GM23338 (cell line): ENCODE measurements at regions not wholly inside any gene's neighbourhood (a gene's known extent, or its start where the extent isn't known, plus 50 kb on each side); places are given as distances from the start of the nearest gene placed in this dataset.

Source experiments
- CREB1 ChIP-seq: fragments of 250-450 bp; sonication (Bioruptor Pico); IDR thresholded peaks from 2 replicates; pipeline ENCODE4 v1.5.0; 2020; ENCODE audit warnings: low read depth, mild to moderate bottlenecking, moderate library complexity
- EZH2 ChIP-seq: fragments of 200-600 bp; sonication (generic); IDR thresholded peaks from one replicate; pipeline ENCODE4 v1.8.0; 2017; ENCODE audit warnings: antibody characterized with exemption, mild to moderate bottlenecking, low read depth; ENCODE audit not compliant: unreplicated experiment
- EZH2phosphoT487 ChIP-seq: fragments of 200-600 bp; sonication (generic); IDR thresholded peaks from one replicate; pipeline ENCODE4 v1.8.1; 2018; ENCODE audit warnings: antibody characterized with exemption; ENCODE audit not compliant: unreplicated experiment
- JUNB ChIP-seq: IDR thresholded peaks from one replicate; pipeline ENCODE4 v1.6.1; 2016; ENCODE audit warnings: antibody characterized with exemption; ENCODE audit not compliant: unreplicated experiment
- NANOG ChIP-seq: IDR thresholded peaks from 2 replicates; pipeline ENCODE4 v1.6.1; 2016; ENCODE audit warnings: antibody characterized with exemption, borderline replicate concordance
- POLR2AphosphoS5 ChIP-seq: IDR thresholded peaks from 2 replicates; pipeline ENCODE4 v1.6.1; 2016; ENCODE audit warnings: antibody characterized with exemption, low read depth
- STAT1 ChIP-seq: IDR thresholded peaks from one replicate; pipeline ENCODE4 v1.6.1; 2016; ENCODE audit warnings: antibody characterized with exemption; ENCODE audit not compliant: unreplicated experiment
- ZNF114 ChIP-seq: fragments of 250-450 bp; sonication (Bioruptor Pico); IDR thresholded peaks from 2 replicates; pipeline ENCODE4 v1.5.0; 2020; ENCODE audit warnings: mild to moderate bottlenecking, moderate library complexity
- ZNF331 ChIP-seq: fragments of 250-450 bp; sonication (Bioruptor Pico); IDR thresholded peaks from 2 replicates; pipeline ENCODE4 v1.5.0; 2020; ENCODE audit warnings: low read depth, mild to moderate bottlenecking, moderate library complexity
- TF ChIP-seq, protein P1 (sequence below), 2 experiments: fragments of 200-600 bp in 1 of 2; sonication (generic) in 1 of 2; conservative IDR thresholded peaks; 2 replicates each; pipeline versions ENCODE4 v1.5.1 to v1.6.1; 2016 to 2017; ENCODE audit warnings: antibody characterized with exemption in 2 of 2, low read depth in 2 of 2, mild to moderate bottlenecking in 2 of 2, moderate library complexity in 1 of 2
- TF ChIP-seq, protein P2 (sequence below): IDR thresholded peaks from one replicate; pipeline ENCODE4 v1.6.1; 2018; ENCODE audit warnings: antibody characterized with exemption; ENCODE audit not compliant: unreplicated experiment
- TF ChIP-seq, protein P3 (sequence below): IDR thresholded peaks from 2 replicates; pipeline ENCODE4 v1.6.1; 2016; ENCODE audit warnings: antibody characterized with exemption
- TF ChIP-seq, protein P4 (sequence below): fragments of 250-450 bp; sonication (Bioruptor Pico); IDR thresholded peaks from 2 replicates; pipeline ENCODE4 v1.5.0; 2020; ENCODE audit warnings: mild to moderate bottlenecking, moderate library complexity

DNA sequence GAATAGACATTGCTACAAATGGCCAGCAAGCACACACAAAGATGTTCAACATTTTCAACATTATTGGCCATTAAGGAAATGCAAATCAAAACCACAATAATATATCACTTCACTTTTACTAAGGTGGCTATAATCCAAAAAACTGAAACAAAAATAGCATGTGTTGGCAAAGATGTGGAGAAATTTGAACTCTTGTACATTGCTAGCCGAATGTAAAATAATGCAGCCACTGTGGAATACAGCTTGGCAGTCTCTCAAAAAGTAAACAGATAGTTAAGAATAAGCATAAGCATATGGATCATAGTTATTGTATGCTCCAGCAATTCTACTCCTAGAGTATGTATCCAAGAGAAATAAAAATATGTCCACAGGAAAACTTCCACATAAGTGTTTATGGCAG is 192.5 kb downstream of the EN1 start:
- TF ChIP-seq, protein P1, sequence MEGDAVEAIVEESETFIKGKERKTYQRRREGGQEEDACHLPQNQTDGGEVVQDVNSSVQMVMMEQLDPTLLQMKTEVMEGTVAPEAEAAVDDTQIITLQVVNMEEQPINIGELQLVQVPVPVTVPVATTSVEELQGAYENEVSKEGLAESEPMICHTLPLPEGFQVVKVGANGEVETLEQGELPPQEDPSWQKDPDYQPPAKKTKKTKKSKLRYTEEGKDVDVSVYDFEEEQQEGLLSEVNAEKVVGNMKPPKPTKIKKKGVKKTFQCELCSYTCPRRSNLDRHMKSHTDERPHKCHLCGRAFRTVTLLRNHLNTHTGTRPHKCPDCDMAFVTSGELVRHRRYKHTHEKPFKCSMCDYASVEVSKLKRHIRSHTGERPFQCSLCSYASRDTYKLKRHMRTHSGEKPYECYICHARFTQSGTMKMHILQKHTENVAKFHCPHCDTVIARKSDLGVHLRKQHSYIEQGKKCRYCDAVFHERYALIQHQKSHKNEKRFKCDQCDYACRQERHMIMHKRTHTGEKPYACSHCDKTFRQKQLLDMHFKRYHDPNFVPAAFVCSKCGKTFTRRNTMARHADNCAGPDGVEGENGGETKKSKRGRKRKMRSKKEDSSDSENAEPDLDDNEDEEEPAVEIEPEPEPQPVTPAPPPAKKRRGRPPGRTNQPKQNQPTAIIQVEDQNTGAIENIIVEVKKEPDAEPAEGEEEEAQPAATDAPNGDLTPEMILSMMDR (conservative IDR thresholded peaks at IDR 0.05; ENCODE audit: low read depth in 2 of 2), result no peak
- TF ChIP-seq POLR2AphosphoS5 (no peak), EZH2phosphoT487 (no peak), EZH2 (no peak), JUNB (no peak), CREB1 (no peak), ZNF114 (CRISPR knock-in tag) (no peak), ZNF331 (CRISPR knock-in tag) (no peak), STAT1 (no peak), NANOG (no peak)
- TF ChIP-seq, protein P2, sequence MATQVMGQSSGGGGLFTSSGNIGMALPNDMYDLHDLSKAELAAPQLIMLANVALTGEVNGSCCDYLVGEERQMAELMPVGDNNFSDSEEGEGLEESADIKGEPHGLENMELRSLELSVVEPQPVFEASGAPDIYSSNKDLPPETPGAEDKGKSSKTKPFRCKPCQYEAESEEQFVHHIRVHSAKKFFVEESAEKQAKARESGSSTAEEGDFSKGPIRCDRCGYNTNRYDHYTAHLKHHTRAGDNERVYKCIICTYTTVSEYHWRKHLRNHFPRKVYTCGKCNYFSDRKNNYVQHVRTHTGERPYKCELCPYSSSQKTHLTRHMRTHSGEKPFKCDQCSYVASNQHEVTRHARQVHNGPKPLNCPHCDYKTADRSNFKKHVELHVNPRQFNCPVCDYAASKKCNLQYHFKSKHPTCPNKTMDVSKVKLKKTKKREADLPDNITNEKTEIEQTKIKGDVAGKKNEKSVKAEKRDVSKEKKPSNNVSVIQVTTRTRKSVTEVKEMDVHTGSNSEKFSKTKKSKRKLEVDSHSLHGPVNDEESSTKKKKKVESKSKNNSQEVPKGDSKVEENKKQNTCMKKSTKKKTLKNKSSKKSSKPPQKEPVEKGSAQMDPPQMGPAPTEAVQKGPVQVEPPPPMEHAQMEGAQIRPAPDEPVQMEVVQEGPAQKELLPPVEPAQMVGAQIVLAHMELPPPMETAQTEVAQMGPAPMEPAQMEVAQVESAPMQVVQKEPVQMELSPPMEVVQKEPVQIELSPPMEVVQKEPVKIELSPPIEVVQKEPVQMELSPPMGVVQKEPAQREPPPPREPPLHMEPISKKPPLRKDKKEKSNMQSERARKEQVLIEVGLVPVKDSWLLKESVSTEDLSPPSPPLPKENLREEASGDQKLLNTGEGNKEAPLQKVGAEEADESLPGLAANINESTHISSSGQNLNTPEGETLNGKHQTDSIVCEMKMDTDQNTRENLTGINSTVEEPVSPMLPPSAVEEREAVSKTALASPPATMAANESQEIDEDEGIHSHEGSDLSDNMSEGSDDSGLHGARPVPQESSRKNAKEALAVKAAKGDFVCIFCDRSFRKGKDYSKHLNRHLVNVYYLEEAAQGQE, result no peak
- TF ChIP-seq, protein P3, sequence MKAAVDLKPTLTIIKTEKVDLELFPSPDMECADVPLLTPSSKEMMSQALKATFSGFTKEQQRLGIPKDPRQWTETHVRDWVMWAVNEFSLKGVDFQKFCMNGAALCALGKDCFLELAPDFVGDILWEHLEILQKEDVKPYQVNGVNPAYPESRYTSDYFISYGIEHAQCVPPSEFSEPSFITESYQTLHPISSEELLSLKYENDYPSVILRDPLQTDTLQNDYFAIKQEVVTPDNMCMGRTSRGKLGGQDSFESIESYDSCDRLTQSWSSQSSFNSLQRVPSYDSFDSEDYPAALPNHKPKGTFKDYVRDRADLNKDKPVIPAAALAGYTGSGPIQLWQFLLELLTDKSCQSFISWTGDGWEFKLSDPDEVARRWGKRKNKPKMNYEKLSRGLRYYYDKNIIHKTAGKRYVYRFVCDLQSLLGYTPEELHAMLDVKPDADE, result no peak
- TF ChIP-seq, protein P4, sequence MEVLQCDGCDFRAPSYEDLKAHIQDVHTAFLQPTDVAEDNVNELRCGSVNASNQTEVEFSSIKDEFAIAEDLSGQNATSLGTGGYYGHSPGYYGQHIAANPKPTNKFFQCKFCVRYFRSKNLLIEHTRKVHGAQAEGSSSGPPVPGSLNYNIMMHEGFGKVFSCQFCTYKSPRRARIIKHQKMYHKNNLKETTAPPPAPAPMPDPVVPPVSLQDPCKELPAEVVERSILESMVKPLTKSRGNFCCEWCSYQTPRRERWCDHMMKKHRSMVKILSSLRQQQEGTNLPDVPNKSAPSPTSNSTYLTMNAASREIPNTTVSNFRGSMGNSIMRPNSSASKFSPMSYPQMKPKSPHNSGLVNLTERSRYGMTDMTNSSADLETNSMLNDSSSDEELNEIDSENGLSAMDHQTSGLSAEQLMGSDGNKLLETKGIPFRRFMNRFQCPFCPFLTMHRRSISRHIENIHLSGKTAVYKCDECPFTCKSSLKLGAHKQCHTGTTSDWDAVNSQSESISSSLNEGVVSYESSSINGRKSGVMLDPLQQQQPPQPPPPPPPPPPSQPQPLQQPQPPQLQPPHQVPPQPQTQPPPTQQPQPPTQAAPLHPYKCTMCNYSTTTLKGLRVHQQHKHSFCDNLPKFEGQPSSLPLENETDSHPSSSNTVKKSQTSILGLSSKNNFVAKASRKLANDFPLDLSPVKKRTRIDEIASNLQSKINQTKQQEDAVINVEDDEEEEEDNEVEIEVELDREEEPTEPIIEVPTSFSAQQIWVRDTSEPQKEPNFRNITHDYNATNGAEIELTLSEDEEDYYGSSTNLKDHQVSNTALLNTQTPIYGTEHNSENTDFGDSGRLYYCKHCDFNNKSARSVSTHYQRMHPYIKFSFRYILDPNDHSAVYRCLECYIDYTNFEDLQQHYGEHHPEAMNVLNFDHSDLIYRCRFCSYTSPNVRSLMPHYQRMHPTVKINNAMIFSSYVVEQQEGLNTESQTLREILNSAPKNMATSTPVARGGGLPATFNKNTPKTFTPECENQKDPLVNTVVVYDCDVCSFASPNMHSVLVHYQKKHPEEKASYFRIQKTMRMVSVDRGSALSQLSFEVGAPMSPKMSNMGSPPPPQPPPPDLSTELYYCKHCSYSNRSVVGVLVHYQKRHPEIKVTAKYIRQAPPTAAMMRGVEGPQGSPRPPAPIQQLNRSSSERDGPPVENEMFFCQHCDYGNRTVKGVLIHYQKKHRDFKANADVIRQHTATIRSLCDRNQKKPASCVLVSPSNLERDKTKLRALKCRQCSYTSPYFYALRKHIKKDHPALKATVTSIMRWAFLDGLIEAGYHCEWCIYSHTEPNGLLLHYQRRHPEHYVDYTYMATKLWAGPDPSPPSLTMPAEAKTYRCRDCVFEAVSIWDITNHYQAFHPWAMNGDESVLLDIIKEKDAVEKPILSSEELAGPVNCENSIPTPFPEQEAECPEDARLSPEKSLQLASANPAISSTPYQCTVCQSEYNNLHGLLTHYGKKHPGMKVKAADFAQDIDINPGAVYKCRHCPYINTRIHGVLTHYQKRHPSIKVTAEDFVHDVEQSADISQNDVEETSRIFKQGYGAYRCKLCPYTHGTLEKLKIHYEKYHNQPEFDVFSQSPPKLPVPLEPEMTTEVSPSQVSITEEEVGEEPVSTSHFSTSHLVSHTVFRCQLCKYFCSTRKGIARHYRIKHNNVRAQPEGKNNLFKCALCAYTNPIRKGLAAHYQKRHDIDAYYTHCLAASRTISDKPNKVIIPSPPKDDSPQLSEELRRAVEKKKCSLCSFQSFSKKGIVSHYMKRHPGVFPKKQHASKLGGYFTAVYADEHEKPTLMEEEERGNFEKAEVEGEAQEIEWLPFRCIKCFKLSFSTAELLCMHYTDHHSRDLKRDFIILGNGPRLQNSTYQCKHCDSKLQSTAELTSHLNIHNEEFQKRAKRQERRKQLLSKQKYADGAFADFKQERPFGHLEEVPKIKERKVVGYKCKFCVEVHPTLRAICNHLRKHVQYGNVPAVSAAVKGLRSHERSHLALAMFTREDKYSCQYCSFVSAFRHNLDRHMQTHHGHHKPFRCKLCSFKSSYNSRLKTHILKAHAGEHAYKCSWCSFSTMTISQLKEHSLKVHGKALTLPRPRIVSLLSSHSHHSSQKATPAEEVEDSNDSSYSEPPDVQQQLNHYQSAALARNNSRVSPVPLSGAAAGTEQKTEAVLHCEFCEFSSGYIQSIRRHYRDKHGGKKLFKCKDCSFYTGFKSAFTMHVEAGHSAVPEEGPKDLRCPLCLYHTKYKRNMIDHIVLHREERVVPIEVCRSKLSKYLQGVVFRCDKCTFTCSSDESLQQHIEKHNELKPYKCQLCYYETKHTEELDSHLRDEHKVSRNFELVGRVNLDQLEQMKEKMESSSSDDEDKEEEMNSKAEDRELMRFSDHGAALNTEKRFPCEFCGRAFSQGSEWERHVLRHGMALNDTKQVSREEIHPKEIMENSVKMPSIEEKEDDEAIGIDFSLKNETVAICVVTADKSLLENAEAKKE, result no peak
